NCI-H524 treated with DMSO at 0.1 percent for 48 hours (cell line): ENCODE measurements at regions not wholly inside any gene's neighbourhood (a gene's known extent, or its start where the extent isn't known, plus 50 kb on each side); places are given as distances from the start of the nearest gene placed in this dataset.
A peak's percentile ranks its signal among the peaks of the same experiment; 100 is the strongest.

Experiments
- DNase-seq: peaks from one replicate; lab custom pipeline; 2025; lab: John Stamatoyannopoulos, UW

GRCh38 chr2:58669998-58670397 lies 428.9 kb upstream of the FANCL start:
- no peak for DNase-seq

GRCh38 chr2:58667137-58667774 lies 426.1 kb upstream of the FANCL start:
- DNase-seq: no peak

- DNase-seq: no peak
These were observed 425.3 kb upstream of the FANCL start for GRCh38 chr2:58666323-58666970.

- no peak for DNase-seq
These were observed 424.0 kb upstream of the FANCL start for GRCh38 chr2:58665154-58665553.

- no peak for DNase-seq
These were observed 423.5 kb upstream of the FANCL start for GRCh38 chr2:58664523-58665151.

GRCh38 chr2:58660046-58660445 lies 418.9 kb upstream of the FANCL start:
- no peak for DNase-seq

- no peak for DNase-seq
These were observed 414.0 kb upstream of the FANCL start for GRCh38 chr2:58655152-58655551.

GRCh38 chr2:58651930-58652329 lies 410.8 kb upstream of the FANCL start:
- DNase-seq: no peak

GRCh38 chr2:58650781-58651180 lies 409.7 kb upstream of the FANCL start:
- DNase-seq: no peak

GRCh38 chr2:58649756-58650155 lies 408.6 kb upstream of the FANCL start:
- no peak for DNase-seq

- DNase-seq: no peak
These were observed 403.9 kb upstream of the FANCL start for GRCh38 chr2:58645017-58645416.

- peak; percentile 64 for DNase-seq
These were observed 403.3 kb upstream of the FANCL start for GRCh38 chr2:58644451-58644850.

- no peak for DNase-seq
These were observed 399.9 kb upstream of the FANCL start for GRCh38 chr2:58641001-58641400.

- DNase-seq: peak; percentile 88
These were observed 398.9 kb upstream of the FANCL start for GRCh38 chr2:58640042-58640441.

GRCh38 chr2:58638256-58638805 lies 397.2 kb upstream of the FANCL start:
- DNase-seq: no peak

GRCh38 chr2:58636872-58637271 lies 395.7 kb upstream of the FANCL start:
- DNase-seq: no peak

- DNase-seq: no peak
These were observed 394.8 kb upstream of the FANCL start for GRCh38 chr2:58635801-58636375.

GRCh38 chr2:58634653-58635370 lies 393.7 kb upstream of the FANCL start:
- no peak for DNase-seq

- no peak for DNase-seq
These were observed 392.7 kb upstream of the FANCL start for GRCh38 chr2:58633613-58634365.

- DNase-seq: no peak
These were observed 390.9 kb upstream of the FANCL start for GRCh38 chr2:58631986-58632385.

- no peak for DNase-seq
These were observed 388.5 kb upstream of the FANCL start for GRCh38 chr2:58629545-58630119.
